Left lung (tissue), 4 donors: ENCODE measurements at regions not wholly inside any gene's neighbourhood (a gene's known extent, or its start where the extent isn't known, plus 50 kb on each side); places are given as distances from the start of the nearest gene placed in this dataset.

Source experiments
- ATAC-seq: fragments of 200-7000 bp; cut with Tn5 transposase; one replicate; pipeline ENCODE4 v1.9.1; 2020; ENCODE audit warnings: moderate library complexity
- DNase-seq, 4 donors: peaks; one replicate each; pipeline ENCODE4 v3.0.0-alpha.2; 2013 to 2020
- H3K27ac ChIP-seq, 2 donors: fragments of 200-600 bp; sonication (generic) in 1 of 2; one replicate each; pipeline versions ENCODE4 v1.5.0 to v1.8.0; 2020 to 2021
- H3K27me3 ChIP-seq, 2 donors: fragments of 200-600 bp; sonication (generic) in 1 of 2; one replicate each; pipeline versions ENCODE4 v1.5.0 to v1.8.0; 2020 to 2021
- H3K36me3 ChIP-seq, 2 donors: fragments of 200-600 bp; sonication (generic) in 1 of 2; one replicate each; pipeline versions ENCODE4 v1.5.0 to v1.8.0; 2020 to 2021
- H3K4me1 ChIP-seq, 2 donors: fragments of 200-600 bp; one replicate each; pipeline ENCODE4 v1.8.0; 2021
- H3K4me3 ChIP-seq, 2 donors: fragments of 200-600 bp; sonication (generic) in 1 of 2; one replicate each; pipeline versions ENCODE4 v1.5.0 to v1.8.0; 2020 to 2021; ENCODE audit warnings: mild to moderate bottlenecking in 1 of 2
- H3K9me3 ChIP-seq, 2 donors: fragments of 200-600 bp; sonication (generic) in 1 of 2; one replicate each; pipeline versions ENCODE4 v1.5.0 to v1.8.0; 2020 to 2021
- CTCF ChIP-seq, 2 donors: fragments of 200-600 bp; sonication (generic) in 1 of 2; IDR thresholded peaks; one replicate each; pipeline versions ENCODE4 v1.5.0 to v1.8.0; 2021; ENCODE audit warnings: antibody characterized with exemption in 2 of 2
- intact Hi-C, 2 donors: fragments of 100-400 bp; cut with DNase I; formaldehyde crosslinking; loops; one replicate each; pipeline versions ENCODE4 v1.11.2 to v1.14.2; 2022
- donor health status: DM: no; HTN: yes; CAD: no.
- donor health status: DM: no; HTN: no; CAD: no.

DNA sequence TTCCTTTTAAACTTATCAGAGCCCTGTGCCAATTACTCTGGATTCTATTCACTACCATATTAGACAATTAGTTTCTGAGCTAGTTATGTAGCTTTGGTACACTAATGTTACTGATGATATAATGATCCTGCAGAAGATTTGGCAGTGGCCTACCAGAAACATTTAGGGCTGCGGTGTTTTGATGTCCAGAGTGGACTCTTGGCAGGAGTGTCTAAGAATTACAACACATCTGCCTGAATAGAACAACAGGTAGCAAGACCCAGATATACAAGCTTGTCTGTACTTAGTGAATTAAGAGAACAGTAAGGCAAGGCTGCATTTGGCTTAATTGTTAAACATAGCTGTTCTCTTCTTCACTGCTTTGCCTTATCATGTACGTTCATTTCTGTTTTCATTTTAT, 691.6 kb upstream of the FBXO33 start:
- H3K4me1 ChIP-seq: no peaks in the 10 kb centered on the region
- H3K27ac ChIP-seq: no peak overlapping the region
- ATAC-seq (no peak), DNase-seq (no peak)
- H3K36me3 ChIP-seq: no peaks in the 10 kb centered on the region
- H3K4me3 ChIP-seq: no peak overlapping the region
- TF ChIP-seq CTCF (IDR thresholded peaks at IDR 0.05): no peak
- no peaks in the 10 kb centered on the region for H3K27me3 ChIP-seq
- peaks cover 0 to 3% of the 10 kb centered on the region in 2 donors for H3K9me3 ChIP-seq
- intact Hi-C loops: no loop called here

DNA sequence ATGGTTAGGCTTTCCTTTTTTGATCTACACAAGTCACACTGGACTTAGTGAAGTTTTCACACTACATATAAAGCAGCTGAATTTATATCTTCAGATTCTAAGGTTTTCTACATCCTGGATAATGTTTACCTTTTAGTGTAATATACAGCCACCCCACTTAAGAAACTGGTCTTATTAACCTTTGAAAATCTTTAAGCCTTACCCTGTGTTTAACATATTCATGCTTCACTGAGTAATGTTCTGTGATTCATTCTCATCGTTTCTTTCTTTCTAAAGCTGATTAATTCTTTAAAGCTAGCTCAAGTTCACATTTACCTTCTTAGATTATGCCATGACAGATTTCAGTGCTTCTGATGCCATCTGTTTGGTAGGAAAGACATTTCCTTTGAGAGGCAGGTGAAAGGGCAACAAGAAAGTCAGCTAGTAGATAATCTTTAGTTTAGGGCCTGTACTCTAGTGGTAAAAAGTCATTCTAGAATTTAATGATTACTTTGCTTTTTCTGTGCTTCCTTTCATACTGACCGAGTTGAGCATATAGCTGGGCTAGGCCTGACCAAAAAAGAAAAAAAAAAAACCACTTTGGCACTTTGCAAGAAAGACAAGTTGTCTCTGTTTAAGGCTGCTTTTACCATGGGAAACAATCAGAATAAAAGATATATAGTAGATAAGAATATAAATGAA, 690.9 kb upstream of the FBXO33 start:
- ATAC-seq (no peak), DNase-seq (no peak)

DNA sequence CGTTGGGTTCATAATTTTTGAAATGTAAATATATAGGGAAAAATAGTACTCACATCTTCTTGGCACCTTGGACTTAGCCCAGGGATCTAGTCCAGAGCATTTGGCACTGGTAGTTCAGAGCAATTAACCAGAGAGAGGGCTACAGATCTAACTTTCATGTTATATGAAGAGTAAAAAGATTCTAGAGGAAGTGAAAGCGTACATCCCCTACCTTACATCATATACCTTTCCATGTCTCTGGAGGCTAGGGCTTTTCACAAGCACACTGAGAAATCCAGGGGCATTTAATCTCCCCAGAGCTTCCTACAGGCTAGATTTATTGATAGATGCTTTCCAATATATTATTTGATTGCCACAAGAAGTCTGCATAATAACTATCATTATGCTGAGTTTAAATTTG, 687.5 kb upstream of the FBXO33 start:
- Histone ChIP-seq H3K9me3 (peaks cover 0 to 6% of the 10 kb centered on the region in 2 donors), H3K4me3 (no peak overlapping the region), H3K27me3 (no peaks in the 10 kb centered on the region), H3K27ac (no peak overlapping the region), H3K36me3 (no peaks in the 10 kb centered on the region), H3K4me1 (no peaks in the 10 kb centered on the region)
- ATAC-seq: no peak
- intact Hi-C loops: no loop called here
- DNase-seq: no peak
- no peak for TF ChIP-seq CTCF (IDR thresholded peaks at IDR 0.05)

More for the DNA sequence above, 690.9 kb upstream of the FBXO33 start:
- no peak overlapping the region for H3K4me3 ChIP-seq
- H3K9me3 ChIP-seq: peaks cover 0 to 4% of the 10 kb centered on the region in 2 donors
- H3K27ac ChIP-seq: no peak overlapping the region
- no peaks in the 10 kb centered on the region for H3K4me1 ChIP-seq
- intact Hi-C loops: no loop called here
- no peak for TF ChIP-seq CTCF (IDR thresholded peaks at IDR 0.05)
- no peaks in the 10 kb centered on the region for H3K27me3 ChIP-seq
- H3K36me3 ChIP-seq: no peaks in the 10 kb centered on the region

- no peak for ATAC-seq
- Histone ChIP-seq H3K4me1 (no peaks in the 10 kb centered on the region), H3K27me3 (no peaks in the 10 kb centered on the region), H3K9me3 (peaks cover 0 to 6% of the 10 kb centered on the region in 2 donors), H3K27ac (no peak overlapping the region), H3K36me3 (no peaks in the 10 kb centered on the region), H3K4me3 (no peak overlapping the region)
- no peak for TF ChIP-seq CTCF (IDR thresholded peaks at IDR 0.05)
- DNase-seq: no peak
- intact Hi-C loops: no loop called here
Observed at GRCh38 chr14:40119321-40119720, 687.1 kb upstream of the FBXO33 start.

DNA sequence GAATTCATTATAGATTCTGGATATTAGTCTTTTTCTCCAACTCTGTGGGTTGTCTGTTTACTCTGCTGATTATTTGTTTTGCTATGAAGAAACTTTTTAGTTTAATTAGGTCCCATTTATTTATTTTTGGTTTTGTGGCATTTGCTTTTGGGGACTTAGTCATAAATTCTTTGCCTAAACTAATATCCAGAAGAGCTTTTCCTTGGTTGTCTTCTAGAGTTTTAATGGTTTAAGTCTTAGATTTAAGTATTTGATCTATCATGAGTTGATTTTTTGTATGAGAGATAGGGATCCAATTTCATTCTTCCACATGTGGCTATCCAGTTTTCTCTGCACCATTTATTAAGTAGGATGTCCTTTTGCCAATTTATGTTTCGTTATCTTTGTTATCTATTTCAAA, 683.4 kb upstream of the FBXO33 start:
- ATAC-seq (no peak), DNase-seq (no peak)
- H3K36me3 ChIP-seq: no peaks in the 10 kb centered on the region
- no peak for TF ChIP-seq CTCF (IDR thresholded peaks at IDR 0.05)
- intact Hi-C loops: no loop called here
- H3K4me3 ChIP-seq: no peak overlapping the region
- no peaks in the 10 kb centered on the region for H3K4me1 ChIP-seq
- H3K27ac ChIP-seq: no peak overlapping the region
- H3K9me3 ChIP-seq: peaks cover 3 to 6% of the 10 kb centered on the region in 2 donors
- no peaks in the 10 kb centered on the region for H3K27me3 ChIP-seq
